B cell (primary cell): ENCODE measurements at regions not wholly inside any gene's neighbourhood (a gene's known extent, or its start where the extent isn't known, plus 50 kb on each side); places are given as distances from the start of the nearest gene placed in this dataset.

Experiments used
- CTCF ChIP-seq: fragments of 200-600 bp; IDR thresholded peaks from one replicate; pipeline ENCODE4 v1.8.0; 2022; ENCODE audit warnings: antibody characterized with exemption, mild to moderate bottlenecking
- EZH2 ChIP-seq: IDR thresholded peaks from 2 replicates; pipeline ENCODE4 v1.6.1; 2012; ENCODE audit warnings: borderline replicate concordance, low read depth, mild to moderate bottlenecking, moderate library complexity, low read length; ENCODE audit not compliant: insufficient read depth, poor library complexity, severe bottlenecking

DNA sequence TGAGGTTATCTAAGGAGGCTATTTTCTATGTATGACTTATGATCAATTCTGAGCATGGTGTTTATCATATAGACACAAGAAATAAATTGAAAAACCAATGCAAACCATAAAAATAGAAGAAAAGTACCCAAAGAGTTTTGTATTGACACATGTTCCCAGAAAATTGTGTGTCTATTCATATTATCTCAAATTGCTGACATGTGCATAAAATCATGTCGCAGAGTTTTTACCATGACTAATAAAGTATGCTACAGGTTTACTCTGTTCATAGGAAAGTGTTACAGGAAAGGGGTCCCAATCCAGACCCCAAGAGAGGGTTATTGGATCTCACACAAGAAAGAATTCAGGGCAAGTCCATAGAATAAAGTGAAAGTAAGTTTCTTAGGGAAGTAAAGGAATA lies 290.7 kb upstream of the NRXN1 start:
- no peak for TF ChIP-seq CTCF
- TF ChIP-seq EZH2: no peak
